Type B pancreatic cell (in vitro differentiated cells): ENCODE measurements at regions not wholly inside any gene's neighbourhood (a gene's known extent, or its start where the extent isn't known, plus 50 kb on each side); places are given as distances from the start of the nearest gene placed in this dataset.

Experiments
- DNase-seq: peaks from one replicate; pipeline ENCODE4 v3.0.0; 2021; ENCODE audit warnings: mixed read lengths; ENCODE audit not compliant: unreplicated experiment; ENCODE audit errors: extremely low spot score
- H3K27ac Mint-ChIP-seq: 2 replicates; pipeline ENCODE4 v1.8.0; 2021; ENCODE audit warnings: mild to moderate bottlenecking, mixed read lengths
- H3K27me3 Mint-ChIP-seq: 2 replicates; pipeline ENCODE4 v1.8.0; 2021; ENCODE audit warnings: mixed read lengths
- H3K36me3 Mint-ChIP-seq: 2 replicates; pipeline ENCODE4 v1.8.0; 2021; ENCODE audit warnings: mixed read lengths
- H3K4me1 Mint-ChIP-seq: one replicate; pipeline ENCODE4 v1.8.0; 2021; ENCODE audit warnings: mixed read lengths; ENCODE audit not compliant: unreplicated experiment
- H3K4me3 Mint-ChIP-seq: 2 replicates; pipeline ENCODE4 v1.8.0; 2021; ENCODE audit warnings: mild to moderate bottlenecking, mixed read lengths
- H3K9me3 Mint-ChIP-seq: 2 replicates; pipeline ENCODE4 v1.8.0; 2021; ENCODE audit warnings: mixed read lengths
- TF ChIP-seq, protein P1 (sequence below): fragments of 200-600 bp; sonication (generic); conservative IDR thresholded peaks from 2 replicates; pipeline ENCODE4 v1.5.0; 2021; ENCODE audit warnings: antibody characterized with exemption, mild to moderate bottlenecking

DNA sequence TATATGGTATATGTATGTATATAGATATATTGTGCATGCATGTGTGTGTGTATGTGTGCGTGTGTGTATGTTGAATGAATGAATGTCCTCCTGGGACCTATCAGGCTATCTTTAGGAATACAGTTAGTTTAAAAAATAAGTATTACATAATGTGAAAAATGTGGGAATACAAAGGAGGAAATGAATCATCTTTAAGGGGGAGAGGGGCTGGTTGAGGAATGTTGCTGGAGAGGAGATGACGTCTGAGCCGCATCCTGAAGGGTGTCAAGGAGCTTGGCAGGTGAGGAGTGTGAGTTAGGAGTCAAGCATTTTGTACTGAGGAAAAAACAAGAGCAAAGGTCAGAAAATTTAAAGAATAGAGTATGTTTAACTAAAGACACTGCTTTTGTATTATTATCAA is 62.4 kb upstream of the NLK start:
- DNase-seq, result no peak
- no peaks in the 10 kb centered on the region for H3K36me3 Mint-ChIP-seq
- peaks cover 13% of the 10 kb centered on the region for H3K27me3 Mint-ChIP-seq
- no peak overlapping the region for H3K4me3 Mint-ChIP-seq
- no peak overlapping the region for H3K27ac Mint-ChIP-seq
- TF ChIP-seq, protein P1, sequence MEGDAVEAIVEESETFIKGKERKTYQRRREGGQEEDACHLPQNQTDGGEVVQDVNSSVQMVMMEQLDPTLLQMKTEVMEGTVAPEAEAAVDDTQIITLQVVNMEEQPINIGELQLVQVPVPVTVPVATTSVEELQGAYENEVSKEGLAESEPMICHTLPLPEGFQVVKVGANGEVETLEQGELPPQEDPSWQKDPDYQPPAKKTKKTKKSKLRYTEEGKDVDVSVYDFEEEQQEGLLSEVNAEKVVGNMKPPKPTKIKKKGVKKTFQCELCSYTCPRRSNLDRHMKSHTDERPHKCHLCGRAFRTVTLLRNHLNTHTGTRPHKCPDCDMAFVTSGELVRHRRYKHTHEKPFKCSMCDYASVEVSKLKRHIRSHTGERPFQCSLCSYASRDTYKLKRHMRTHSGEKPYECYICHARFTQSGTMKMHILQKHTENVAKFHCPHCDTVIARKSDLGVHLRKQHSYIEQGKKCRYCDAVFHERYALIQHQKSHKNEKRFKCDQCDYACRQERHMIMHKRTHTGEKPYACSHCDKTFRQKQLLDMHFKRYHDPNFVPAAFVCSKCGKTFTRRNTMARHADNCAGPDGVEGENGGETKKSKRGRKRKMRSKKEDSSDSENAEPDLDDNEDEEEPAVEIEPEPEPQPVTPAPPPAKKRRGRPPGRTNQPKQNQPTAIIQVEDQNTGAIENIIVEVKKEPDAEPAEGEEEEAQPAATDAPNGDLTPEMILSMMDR, result no peak
- no peaks in the 10 kb centered on the region for H3K9me3 Mint-ChIP-seq
- H3K4me1 Mint-ChIP-seq, result no peaks in the 10 kb centered on the region

DNA sequence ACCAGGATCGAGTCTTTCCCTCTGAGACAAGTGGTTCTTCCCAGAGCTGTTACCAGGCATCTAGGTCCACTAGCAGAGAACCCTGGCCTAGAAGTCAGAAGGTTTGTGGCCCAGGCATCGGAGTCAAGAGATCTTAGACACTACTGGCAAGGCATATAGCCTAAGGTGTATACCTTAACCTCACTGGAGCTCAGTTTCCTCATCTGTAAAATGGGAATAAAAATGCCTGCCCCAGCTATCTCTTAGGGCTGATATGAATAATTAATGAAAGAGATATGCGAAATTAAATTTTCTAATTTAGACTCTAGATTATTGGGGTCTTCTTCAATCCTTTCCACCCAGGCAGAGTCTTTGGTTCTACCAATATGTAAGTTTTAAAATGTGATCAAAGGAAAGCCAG is 60.5 kb upstream of the NLK start:
- H3K9me3 Mint-ChIP-seq, result no peaks in the 10 kb centered on the region
- DNase-seq, result no peak
- H3K36me3 Mint-ChIP-seq, result no peaks in the 10 kb centered on the region
- H3K4me1 Mint-ChIP-seq, result no peaks in the 10 kb centered on the region
- H3K27ac Mint-ChIP-seq, result no peak overlapping the region
- peaks cover 18% of the 10 kb centered on the region for H3K27me3 Mint-ChIP-seq
- H3K4me3 Mint-ChIP-seq, result no peak overlapping the region
- TF ChIP-seq, protein P1, result no peak

DNA sequence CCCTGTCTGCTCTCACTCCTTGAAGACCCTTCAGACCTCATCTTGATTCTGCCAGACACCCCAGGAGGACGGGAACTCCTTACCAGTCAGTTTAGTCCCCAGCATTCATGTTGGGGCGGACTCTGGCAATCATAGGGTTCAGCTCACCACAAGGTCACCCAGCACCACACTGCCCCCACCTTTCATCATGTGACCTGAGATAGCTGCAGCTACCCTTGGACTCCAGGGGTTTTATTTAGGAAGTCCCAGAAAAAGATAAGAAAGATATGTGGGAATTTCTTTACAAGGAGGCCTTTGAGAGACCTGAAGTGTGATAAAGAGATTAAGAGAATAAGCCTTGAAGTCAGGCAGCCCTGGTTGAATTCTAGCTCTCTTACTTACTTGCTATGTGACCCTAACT is 59.8 kb upstream of the NLK start:
- Mint-ChIP-seq H3K4me3 (no peak overlapping the region), H3K4me1 (no peaks in the 10 kb centered on the region), H3K36me3 (no peaks in the 10 kb centered on the region), H3K27ac (no peak overlapping the region), H3K9me3 (no peaks in the 10 kb centered on the region), H3K27me3 (peaks cover 18% of the 10 kb centered on the region)
- TF ChIP-seq, protein P1, result no peak
- DNase-seq, result no peak

DNA sequence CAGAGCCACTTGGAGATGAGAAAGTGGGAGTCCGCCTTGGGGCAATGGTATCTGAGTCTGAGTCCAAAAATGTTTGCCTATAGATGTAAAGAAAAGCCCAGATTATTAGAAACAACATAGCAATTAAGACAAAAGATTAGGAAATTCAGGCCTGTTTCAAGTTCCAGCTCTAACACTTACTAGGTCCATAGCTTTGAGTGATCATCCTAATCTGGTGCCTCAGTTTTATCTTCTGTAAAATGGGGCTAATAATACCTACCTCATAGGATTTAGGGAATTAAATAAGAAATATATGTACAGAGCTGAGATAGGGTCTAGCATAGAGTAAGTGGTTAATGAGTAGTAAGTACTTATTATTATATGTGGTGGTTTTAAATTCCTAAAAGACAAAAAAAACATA is 58.6 kb upstream of the NLK start:
- Mint-ChIP-seq H3K4me1 (no peaks in the 10 kb centered on the region), H3K4me3 (no peak overlapping the region), H3K9me3 (no peaks in the 10 kb centered on the region), H3K27ac (no peak overlapping the region), H3K27me3 (peaks cover 18% of the 10 kb centered on the region), H3K36me3 (no peaks in the 10 kb centered on the region)
- DNase-seq, result no peak
- TF ChIP-seq, protein P1, result no peak

DNA sequence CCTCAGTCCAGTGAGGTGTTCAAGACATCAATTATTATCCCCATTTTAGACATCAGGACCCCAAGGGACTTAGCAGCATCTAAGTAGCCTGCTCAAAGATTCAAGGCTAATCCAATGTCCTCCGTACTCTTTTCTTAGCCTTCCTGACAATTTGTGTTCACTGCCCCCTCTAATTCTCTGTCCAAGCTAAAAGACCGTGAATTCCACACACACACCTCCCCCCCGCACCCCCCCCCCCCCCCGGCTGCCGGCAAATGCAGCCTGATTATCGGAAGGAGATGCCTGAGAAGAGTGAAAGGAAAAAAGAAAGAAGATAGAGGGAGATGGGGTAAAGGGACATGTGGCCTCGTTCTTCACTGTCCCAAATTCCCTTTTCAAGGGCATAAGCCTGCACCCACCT is 58.1 kb upstream of the NLK start:
- Mint-ChIP-seq H3K4me1 (no peaks in the 10 kb centered on the region), H3K4me3 (no peak overlapping the region), H3K9me3 (no peaks in the 10 kb centered on the region), H3K27ac (no peak overlapping the region), H3K36me3 (no peaks in the 10 kb centered on the region), H3K27me3 (peaks cover 18% of the 10 kb centered on the region)
- DNase-seq, result no peak
- TF ChIP-seq, protein P1, result no peak

DNA sequence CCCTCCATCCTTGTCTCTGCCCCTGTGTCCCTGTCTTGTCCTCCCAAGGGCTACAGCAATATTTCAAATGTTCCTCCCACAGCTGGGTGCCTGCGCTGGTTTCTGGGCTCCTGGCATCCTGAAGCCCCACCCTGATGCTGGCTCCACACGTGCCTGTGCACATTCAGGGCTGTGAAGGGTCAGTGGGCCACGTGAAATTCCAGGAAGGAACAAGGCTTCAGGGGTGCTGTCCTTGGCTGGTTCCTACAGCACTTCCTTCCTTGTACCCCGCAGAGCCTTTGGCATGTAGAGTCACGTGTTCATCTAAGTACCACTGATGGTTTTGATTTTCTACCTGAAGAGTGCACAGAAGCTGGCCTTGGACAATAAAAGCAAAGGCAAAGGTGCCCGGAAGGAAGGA is 57.7 kb upstream of the NLK start:
- no peaks in the 10 kb centered on the region for H3K36me3 Mint-ChIP-seq
- no peak for DNase-seq
- H3K4me3 Mint-ChIP-seq, result no peak overlapping the region
- H3K27ac Mint-ChIP-seq, result no peak overlapping the region
- H3K27me3 Mint-ChIP-seq, result peaks cover 18% of the 10 kb centered on the region
- no peaks in the 10 kb centered on the region for H3K4me1 Mint-ChIP-seq
- H3K9me3 Mint-ChIP-seq, result no peaks in the 10 kb centered on the region
- TF ChIP-seq, protein P1, result no peak
